ENCODE measurements at regions not wholly inside any gene's neighbourhood (a gene's known extent, or its start where the extent isn't known, plus 50 kb on each side); places are given as distances from the start of the nearest gene placed in this dataset.
"Not testable (repeated sequence)": the region's sequence is repeated elsewhere in the genome, so short reads cannot be mapped to it uniquely, and the experiment has no call there.

DNA sequence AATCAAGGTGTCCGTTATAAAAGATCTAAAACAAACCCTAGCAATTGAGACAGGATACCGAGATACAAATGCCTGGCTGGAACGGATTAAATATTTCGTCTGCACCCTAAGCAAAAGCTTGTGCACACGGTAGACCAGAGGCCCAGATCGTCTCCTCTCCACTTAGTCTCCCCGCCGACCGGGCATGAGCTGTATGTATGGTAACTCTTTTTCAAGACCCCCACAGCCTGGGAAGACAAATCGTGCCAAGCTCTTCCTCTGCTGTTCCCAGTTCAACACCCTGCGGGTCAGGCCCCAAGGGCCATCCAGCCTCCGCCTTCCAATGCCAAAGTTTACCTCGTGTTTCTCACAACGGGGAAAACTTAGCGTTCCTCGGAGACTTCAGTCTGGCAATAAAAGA lies 285.7 kb upstream of the GALNT17 start:
- no peak for DNase-seq

- no peak for DNase-seq
Measured at GRCh38 chr7:70849580-70850235, 282.2 kb upstream of the GALNT17 start.

DNA sequence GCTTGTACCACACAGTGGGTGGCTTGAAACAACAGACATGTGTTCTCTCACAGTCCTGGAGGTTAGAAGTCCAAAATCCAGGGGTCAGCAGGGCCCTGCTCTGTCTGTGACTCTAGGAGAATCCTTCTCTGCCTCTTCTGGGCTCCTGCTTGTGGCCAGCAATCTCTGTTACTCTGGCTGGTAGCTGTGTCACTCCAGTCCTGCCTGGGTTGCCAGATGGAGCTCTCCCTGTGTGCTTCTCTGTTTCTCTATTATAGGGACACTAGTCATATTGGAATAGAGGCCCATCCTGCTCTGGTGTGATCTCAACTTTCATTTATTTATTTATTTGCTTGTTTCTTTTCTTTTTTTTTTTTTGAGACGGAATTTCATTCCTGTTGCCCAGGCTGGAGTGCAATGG lies 276.6 kb upstream of the GALNT17 start:
- DNase-seq: no peak

DNA sequence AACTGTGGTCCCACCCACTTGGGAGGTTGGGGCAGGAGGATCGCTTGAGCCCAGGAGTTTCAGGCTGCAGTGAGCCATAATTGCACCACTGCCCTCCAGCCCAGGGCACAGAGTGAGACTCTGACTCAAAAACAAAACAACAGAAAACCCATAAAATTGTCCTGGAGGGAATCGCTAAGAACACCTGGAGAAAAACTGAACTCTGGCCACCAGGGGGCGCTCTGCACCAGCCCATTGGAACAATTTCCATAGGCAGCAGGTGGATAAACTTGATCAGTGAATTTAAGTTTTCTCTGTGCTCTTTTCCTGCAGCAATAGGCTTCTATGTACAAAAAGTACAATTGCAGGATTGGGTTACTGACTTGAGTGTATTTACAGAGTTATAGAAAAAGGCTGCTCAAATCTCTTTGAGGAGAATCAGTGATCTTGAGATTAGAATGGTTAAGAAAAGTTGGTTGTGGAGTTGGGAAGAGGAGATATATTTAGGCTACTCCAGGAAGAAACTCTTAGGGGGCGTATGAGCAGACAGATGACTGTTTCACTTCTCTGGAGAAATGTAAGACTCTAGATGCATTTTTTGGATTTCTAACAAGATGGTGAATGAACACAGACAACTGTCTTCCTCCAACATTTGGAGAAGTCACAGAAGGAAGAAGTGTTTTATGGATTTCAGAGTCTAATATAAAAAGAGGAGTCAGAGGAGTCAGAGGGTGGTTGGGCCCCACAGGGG lies 274.9 kb upstream of the GALNT17 start:
- peak; percentile 35 to 50 for DNase-seq

DNA sequence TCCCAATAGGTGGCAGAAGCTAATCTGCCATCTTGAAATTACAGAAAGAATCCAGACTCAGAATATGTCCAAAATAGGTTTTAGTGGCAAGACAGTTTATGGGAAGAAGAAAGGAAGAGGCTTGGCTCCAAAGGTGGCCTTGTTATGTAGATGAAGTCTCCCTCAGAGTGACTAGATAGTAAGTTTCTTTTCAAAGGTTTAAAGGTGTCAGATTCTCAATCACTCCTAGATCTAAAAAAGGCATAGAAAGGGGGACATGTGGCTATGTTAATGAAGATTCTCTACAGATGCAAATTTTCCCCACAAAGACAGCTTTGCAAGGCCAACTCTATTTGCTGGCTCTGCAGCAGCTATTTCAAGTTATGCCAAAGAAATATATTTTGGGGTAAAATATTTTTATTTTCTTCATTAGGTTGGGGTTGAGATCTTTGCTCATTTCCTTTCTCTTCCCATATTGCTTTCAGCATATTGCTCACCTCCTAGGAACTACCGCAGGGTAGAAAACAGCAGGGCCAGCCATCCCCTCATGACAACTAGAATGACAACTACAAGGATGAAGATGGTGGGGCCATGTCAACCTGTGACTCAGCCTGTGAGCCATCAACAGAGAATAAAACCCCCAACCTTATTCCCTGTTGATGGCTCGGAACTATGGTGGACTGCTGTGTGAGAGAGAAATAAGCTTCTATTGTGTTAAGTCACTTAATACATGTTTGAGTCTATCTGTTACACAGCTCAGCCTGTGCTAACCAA lies 274.0 kb upstream of the GALNT17 start:
- no peak for DNase-seq

- DNase-seq: no peak
Measured at GRCh38 chr7:70867513-70867912, 264.4 kb upstream of the GALNT17 start.

GRCh38 chr7:70870349-70870748 lies 261.6 kb upstream of the GALNT17 start:
- no peak for DNase-seq

DNA sequence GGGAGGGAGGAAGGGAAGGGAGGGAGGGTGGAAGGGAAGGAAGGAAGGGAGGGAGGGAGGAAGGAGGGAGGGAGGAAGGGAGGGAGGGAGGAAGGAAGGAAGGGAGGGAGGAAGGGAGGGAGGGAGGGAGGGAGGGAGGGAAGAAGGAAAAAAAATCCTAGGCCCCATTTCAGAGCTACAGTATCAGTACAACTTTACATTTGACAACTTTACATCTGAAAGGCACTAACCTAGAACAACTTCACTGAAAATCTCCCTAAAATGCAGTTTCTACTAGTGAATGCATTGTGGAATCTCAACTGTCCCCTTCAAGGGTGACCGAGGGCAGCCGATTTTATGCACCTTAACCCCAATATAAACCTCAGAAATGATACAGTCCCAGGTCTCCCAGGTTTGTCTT lies 259.8 kb upstream of the GALNT17 start:
- no peak for DNase-seq

DNA sequence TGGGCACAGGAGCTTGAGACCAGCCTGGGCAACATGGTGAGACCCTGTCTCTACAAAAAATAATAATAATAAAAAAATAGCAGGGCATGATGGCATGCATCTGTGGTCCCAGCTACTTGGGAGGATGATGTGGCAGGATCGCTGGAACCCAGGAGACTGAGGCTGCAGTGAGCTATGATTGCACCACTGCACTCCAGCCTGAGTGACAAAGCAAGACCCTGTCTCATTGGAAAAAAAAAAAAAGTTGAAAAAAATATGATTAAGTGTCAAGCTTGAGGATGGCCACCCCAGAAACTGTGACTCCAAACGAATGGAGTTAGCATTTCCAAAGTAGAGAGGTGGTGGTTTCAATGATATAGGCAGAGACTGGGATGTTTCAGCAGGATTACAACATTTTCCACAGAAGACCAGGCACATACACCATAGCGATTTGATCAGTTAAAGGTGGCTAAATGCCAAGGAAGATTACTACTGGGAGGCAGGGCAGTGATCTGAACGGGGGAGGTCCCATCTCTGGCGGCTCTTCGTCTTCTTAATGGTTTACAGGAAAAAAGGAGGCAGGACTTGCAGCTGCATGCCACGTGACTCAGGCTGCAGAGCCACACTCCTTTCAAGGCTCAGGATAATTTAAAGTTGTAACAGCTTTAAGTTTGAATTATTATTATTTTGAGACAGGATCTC lies 250.6 kb upstream of the GALNT17 start:
- DNase-seq: no peak

GRCh38 chr7:70883750-70884439 lies 248.0 kb upstream of the GALNT17 start:
- no peak for DNase-seq

DNA sequence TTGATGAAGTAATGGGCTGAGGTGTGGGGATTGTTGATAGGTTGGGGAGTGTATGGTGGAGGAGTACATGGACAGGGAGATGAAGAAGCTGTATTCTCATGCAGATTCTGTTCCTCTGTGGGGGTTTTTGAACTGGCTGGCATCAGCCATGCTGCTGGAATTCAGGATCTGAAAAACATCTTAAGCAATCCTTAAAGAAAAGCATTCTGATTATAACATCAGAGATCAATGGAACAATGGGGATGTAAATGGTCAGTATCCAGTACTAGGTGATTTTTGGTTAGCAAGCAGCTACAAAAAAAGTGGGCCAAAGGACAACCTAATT lies 247.5 kb upstream of the GALNT17 start:
- DNase-seq: no peak

DNA sequence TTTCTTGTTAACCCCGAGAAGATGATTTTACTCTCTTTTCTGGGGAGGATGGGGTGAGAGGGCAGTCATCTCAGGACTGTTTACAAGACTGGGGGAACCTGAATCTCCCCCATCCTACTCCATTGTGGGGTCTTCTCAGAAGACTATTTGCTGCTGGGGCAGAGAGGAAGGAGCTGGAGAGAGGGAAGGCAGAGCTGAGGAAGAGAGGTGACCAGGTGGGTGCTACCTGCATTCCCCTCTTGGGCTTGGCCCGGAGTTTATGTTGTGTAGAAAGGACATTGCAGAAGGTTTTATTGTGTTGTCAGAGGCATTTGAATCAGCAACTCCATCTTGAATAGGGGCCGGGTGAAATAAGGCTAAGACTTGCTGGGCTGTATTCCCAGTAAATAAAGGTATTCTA lies 247.1 kb upstream of the GALNT17 start:
- DNase-seq: no peak

DNA sequence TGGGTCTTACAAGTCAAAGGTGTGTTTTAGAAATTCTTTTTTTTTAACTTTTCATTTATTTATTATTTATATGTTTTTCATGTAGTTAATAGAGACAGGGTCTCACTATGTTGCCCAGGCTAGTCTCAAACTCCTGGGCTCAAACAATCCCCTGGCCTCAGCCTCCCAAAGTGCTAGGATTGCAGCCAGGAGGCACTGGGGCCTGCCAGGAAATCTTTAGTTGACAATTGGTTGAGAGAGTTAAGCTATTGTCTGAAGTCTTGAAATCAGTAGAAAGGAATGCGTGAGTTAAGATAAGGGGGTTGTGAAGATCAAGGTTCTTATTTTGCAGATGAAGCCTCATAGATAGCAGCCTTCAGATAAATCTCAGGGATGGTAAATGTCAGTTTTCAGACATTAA lies 245.4 kb upstream of the GALNT17 start:
- no peak for DNase-seq

DNA sequence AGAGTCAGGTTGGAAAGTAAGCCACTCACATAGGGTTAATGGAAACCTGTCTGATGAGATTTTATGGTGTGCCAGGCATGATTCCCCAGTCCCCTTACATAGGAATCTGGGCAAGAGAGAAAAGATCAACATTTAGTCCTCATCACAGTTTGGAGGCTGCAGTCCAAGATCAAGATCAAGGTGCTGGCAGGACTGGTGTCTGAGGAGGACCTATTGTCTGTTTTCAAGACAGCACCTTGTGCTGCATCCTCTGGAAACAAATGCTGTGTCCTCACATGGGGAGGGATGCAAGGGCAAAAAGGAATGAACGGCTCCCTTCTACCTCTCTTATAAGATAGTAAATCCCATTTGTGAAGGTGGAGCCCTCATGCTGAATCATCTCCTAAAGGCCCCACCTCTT lies 244.8 kb upstream of the GALNT17 start:
- DNase-seq: no peak

DNA sequence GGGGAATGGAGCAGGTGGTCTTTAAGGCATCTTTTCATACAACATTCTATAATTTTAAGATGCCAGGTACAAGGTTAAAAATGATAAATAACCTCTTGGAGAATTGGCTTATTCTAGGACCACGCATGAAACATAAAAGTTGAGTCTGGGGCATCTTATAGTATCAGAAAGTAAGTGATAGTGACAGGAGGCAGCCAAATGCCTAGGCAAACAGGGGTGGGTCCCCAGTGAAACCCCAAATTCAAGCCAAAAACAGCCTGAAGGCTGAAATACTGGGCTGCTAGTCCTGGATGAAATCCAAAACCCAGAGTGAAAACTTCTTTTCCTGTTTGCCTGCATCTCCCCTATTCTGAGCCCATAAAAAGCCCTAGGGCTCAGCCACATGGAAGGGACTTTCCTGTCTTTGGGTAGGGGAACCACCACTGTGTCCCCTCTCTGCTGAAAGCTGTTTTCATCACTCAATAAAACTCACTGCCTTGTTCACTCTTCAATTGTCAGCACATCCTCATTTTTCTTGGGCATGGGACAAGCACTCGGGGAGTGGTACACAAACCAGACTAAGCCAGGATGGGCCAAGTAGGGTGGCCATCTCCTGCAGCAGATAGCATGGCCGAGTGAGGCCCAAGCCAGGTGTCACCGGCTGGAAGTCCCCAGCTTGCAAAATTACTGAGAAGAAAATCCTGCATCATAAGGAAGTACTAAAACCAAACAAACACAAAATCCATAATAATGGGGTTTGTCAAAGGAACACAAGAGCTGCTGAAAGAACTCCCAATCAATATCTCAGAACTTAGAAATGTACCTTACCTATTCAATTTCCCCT lies 241.6 kb upstream of the GALNT17 start:
- DNase-seq: no peak

DNA sequence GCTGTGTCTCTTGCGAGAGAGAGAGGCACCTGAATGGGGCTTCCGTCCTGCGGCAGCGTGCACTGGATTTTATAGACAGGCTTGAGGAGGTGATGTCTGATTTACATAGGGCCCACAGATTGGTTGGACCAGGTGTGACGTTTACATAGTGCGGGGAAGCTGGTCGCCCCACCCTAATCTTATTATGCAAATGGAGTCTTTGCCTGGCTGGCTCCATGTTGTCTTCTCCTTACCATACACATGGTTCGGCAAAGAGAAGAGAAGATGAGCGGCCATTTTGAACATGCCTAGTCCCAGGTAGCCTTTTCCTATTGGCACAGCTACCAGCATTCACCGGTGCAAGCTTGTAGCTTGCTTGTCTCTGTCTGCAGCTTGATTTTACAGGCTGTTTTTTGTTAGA lies 238.5 kb upstream of the GALNT17 start:
- DNase-seq: no peak

DNA sequence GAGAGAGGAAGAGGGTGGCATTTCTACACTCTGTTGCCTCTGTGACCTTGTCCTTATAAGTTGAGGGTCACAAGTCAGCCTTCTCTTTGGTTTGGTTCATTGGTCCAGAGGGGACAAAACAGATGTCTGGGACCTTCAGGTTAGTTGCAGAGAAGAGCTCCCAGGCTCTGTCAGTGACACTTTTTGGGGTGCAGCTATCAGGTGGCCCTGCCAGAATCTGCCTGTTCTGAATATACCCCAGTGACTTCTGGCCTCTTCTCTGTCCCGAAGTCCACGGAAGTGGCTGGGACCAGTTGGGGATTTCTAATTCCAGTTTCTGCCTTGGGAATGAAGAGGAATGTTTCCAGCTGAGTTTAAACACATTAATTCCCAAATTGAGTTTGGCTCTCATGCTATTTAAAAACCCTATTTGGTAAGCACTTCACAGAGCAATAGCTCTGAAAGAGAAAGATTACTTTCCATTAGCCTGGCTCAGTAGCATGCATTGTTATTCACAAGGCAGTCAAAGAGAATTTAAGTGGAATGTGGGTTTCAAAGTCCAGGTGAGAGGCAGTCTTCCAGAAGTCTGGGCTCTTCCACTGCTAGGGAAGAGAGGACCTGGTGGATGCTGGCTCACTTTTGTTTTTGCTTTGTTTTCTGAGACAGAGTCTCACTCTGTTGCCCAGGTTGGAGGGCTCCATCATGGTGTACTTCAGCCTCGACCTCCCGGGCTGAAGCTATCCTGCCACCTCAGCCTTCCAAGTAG lies 237.8 kb upstream of the GALNT17 start:
- no peak for DNase-seq

GRCh38 chr7:70894799-70895198 lies 237.1 kb upstream of the GALNT17 start:
- DNase-seq: no peak

- DNase-seq: not testable (repeated sequence)
Measured at GRCh38 chr7:70895337-70896200, 236.4 kb upstream of the GALNT17 start.
